ENCODE measurements at regions not wholly inside any gene's neighbourhood (a gene's known extent, or its start where the extent isn't known, plus 50 kb on each side); places are given as distances from the start of the nearest gene placed in this dataset.

- no peak for DNase-seq
Measured at GRCh38 chr5:8399471-8399870, 530.5 kb downstream of the MTRR start.

- no peak for DNase-seq
Measured at GRCh38 chr5:8408258-8408657, 539.3 kb downstream of the MTRR start.

DNA sequence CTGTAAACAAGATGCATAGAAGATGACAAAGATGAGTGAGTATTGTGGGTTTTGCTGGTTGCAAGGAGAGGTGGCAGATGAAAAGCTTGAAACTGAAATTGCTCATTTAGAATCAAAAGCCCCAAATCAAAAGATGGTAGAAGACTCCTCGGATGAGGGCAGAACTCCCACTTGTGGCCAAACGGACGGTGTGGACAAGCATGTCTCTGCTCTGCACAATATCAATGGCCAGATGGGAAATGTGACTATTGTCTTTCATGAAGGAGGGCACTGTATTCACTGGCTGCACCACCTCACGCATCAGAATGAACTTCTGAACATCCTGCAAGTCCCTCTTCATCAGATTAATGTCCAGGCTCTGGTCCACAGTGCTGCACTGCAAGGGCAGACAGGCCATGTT, 541.7 kb downstream of the MTRR start:
- DNase-seq, result no peak

GRCh38 chr5:8413975-8414374, 545.0 kb downstream of the MTRR start:
- DNase-seq, result no peak

DNA sequence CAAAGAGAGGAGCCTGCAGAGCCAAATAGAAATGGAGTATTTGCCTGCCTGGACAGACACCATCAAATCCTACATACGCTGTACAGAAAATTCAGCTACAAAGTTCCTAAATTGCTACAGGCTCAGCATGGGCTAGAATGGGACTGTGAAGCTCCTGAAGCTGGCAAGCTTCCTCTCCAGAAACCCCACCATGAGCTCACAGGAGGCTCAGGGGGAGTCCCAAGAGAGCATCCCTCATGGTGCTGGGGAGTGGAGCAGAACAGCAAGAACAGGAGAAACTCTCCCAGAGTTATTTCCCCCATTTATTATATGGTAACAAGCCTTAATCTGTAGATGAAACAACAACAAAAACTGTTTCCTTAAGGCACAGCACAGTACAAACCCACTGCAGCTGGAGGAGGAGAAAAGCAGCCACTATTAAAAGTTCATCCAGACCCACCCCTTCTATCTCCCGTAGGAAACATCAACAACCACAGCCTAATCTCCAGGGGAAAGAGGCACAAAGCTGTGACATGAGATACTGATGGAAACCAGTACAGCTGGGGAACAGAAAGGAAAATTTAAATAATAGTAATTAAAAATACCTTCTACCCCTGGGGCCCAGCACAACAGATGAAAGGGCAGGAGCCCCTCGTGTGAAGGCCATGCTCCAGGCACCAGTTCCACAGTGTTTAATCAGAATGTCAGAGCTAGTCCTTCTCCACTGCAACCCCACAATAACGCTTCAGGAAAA, 548.5 kb downstream of the MTRR start:
- no peak for DNase-seq

- DNase-seq, result no peak
Measured at GRCh38 chr5:8418049-8418426, 549.1 kb downstream of the MTRR start.

DNA sequence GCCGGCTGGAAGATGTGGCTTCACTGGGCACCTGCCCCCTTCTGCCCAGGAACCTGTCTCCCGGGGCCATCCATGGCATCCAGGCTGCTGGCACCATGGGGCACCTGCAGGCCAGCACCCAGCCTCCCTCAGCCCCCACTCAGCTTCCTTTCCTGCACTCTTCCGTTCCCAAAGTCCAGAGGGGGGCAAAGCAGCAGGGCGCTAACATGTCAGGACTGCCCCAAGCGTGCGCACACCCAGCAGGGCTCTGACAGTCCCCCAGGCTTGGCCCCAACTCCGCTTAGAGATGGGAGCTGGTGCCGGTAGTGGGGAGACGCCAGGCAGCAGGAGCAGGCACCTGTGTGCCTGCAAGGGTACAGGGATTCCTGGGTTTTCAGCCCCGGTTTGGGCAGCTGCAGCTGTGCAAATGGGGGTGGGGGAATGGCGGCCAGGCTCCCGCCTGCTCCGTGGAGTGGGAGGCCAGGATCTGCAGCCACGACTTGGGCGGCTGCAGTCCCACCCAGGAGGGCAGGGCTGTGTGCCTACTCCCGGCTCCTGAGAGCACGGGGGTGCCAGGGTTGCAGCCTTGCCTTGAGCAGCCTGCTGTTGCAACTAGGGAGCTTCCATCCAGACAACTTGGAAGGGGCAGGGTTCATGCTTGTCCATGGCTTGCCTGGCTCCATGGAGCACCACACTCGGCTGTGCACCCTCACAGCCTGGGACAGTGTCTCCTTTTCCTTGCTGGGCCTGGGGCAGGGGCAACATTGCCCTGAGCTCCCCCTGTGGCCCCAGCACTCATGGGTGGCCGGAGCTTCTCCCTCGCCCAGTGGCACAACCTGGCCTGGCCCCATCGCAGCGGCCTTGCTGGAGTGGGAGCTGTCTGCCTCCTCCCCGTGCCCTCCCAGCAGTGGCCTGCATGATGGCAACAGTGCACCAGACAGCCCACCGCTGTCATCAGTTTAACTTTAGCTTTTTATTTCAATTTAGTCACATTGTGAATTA, 561.1 kb downstream of the MTRR start:
- DNase-seq, result no peak

DNA sequence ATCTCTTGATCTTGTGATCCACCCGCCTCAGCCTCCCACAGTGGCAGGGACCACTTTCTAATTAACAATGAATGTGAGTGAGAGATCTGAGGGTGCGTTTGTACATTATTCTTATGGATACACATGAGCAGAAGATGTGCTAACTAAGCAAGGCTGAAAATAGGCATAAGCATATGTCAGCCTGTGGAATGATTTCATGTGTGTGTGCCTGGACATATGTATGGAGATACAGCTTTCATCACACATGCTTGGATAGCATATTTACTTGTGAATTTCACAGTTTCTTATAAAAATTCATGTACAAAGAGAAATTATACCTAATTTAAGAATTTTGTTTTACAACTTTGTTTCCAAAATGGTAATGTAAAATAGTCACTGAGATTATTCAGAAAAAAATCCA, 565.6 kb downstream of the MTRR start:
- no peak for DNase-seq

GRCh38 chr5:8436924-8437323, 568.0 kb downstream of the MTRR start:
- DNase-seq, result no peak

GRCh38 chr5:8445139-8445538, 576.2 kb downstream of the MTRR start:
- DNase-seq, result no peak

DNA sequence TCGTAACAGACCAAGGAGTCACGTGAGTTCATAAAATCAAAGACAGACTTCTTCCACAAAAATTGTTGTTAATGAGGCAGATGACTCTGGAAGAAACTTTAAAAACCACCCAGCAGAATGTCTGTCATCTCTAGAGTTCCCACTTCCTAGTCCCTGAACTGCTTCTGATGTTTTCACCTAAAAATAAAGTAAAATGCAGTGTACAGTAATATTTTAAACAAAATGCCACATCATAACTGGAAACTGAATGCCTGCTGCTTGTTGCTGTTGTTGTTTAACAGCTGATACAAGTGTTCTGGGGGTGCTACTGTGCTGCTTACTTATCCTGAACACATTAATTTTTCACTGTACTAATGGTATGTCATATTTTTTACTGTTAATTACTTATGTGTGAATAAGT, 577.2 kb downstream of the MTRR start:
- no peak for DNase-seq

DNA sequence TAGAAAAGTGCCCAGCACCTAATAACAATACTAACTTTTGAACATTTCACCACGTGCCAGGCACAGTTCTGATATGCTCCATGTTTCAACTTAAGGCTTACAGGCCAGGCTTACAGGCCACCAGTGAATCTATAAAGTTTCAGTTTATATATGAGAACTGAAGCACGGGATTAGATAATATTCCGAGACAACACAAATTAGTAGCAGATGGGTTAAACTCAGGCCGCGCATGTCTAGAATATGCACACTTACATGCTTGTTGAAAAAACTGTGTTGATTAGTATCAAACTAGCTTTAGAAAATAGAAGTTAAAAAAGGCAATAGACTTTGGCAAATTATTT, 587.9 kb downstream of the MTRR start:
- no peak for DNase-seq

DNA sequence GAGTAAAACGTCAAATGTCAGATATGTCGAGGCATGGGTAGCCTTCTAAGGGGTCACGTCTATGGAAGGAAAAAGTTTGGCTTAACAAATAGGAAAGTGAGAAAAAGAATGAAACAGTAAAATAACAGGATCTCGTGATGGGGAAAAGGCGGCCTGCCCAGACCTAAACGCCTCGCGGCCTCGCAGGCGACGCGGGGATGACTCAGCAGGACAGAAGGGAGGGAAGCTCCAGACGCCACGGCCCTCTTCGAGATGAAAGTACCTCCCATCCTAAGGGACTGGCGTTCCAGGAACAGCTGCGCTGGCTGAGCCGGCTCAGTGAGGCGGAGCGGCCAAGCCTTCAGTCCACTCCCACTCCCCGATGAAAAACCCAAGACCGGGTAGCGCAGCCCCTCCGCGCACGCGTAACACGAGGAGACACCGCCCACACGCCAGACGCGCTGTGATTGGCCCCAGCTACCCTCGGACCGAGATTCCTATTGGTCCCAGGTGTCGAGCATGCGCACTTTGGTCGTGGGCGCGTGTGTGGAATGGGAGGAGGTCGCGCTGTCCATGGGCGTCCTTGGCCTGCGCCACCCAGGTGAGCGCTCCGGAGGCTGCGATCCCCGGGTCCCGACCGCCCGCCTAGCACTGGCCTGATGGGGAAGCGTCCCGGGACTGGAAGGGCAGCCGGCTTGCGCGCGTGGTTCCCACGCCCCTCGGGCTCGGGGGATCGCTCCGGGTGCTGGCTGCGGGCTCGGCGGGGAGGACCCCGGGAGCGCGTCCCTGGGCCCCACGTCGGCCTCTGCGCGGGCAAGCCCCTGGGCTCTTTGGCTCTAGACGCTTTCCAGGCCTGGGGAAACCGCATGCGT, 588.5 kb downstream of the MTRR start:
- no peak for DNase-seq

- no peak for DNase-seq
Measured at GRCh38 chr5:8458038-8458383, 589.1 kb downstream of the MTRR start.

DNA sequence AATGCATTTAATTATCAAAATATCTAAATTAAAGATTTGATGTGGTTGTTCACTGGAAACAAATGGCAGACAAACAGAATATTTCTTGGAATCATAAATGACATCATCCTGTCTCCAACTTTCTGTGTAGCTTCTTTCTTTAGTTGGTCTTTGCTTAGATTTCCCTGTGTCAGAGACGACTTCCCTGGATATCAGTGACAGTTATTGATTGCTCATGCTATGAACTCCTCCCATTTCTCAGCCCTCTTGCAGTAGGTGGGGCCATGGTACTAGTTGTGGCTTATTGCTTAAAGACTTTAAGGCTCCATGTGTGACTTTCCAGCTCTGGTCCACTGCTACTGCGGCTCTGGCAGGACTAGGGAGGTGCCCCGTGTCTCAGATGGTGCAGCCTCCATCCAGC, 592.6 kb downstream of the MTRR start:
- DNase-seq, result no peak

- DNase-seq, result no peak
Measured at GRCh38 chr5:8462565-8462964, 593.6 kb downstream of the MTRR start.

DNA sequence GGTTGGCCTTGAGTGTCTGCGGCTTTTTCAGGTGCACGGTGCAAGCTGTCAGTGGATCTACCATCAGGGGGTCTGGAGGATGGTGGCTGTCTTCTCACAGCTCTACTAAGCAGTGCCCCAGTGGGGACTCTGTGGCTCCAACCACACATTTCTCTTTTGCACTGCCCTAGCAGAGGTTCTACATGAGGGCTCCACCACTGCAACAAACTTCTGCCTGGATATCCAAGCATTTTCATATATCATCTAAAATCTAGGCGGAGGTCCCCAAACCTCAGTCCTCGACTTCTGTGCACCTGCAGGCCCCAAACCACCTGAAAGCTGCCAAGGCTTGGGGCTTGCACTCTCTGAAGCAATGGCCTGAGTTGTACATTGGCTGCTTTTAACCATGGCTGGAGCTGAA, 601.5 kb downstream of the MTRR start:
- no peak for DNase-seq

GRCh38 chr5:8471581-8471980, 602.6 kb downstream of the MTRR start:
- DNase-seq, result no peak

DNA sequence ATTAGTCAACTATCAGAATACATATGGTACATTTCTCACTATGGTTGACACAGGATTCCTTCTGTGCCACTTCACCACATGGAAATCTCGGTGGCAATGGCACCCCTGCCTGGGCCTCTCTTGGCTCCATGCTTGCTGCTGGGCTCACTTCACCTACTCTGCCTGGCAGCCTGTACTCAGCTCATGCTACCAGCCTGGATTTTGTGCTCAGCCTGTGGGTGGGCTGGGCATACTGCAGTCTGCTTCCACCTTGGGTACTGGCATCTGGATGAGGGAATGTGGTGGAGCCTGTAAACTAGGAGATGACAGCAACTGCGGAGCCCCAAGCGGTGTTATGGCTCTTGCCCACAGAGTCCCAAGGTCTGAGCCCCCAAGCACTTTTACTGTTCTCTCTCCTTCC, 604.1 kb downstream of the MTRR start:
- DNase-seq, result no peak

DNA sequence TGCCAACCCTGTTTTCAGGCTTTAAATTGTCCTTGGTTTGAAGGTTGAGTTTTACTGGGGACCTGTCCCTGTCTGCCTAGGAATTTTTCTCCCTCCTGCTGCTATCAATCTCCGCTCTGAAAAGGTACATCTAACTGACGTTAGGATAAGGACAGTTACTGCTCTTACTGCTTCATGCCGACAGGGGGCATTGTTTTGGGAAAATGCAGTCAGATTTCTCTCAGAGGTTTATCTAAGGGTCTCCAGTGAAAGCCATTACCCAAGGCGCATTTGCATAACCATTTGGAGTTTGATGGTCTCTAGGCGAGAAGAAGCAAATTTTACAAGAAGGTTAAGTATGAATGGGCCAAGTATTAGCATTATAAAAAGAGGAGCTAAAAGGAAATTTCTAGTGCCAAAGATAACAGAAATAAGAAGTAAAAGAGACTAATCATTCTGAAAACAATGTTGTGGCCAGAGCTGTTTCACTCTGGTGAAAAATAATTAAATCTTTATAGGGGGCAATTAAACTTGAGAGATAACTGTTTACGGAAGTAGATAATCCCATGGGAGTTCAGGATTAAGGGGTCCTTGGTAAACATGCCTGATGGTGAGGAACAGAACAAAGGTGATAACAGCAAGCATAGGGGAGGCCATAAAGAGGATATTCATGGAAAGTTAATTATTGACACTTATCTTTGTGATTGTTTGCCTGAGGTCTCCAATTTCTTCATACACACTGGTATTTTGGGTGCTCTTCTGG, 605.0 kb downstream of the MTRR start:
- DNase-seq, result no peak

GRCh38 chr5:8474569-8474930, 605.6 kb downstream of the MTRR start:
- DNase-seq, result no peak

- no peak for DNase-seq
Measured at GRCh38 chr5:8478326-8478725, 609.4 kb downstream of the MTRR start.

GRCh38 chr5:8481007-8481406, 612.1 kb downstream of the MTRR start:
- no peak for DNase-seq

Measured in KG1 (cell line).